KMS-11 (cell line): ENCODE measurements at regions not wholly inside any gene's neighbourhood (a gene's known extent, or its start where the extent isn't known, plus 50 kb on each side); places are given as distances from the start of the nearest gene placed in this dataset.
"Not testable (repeated sequence)": the region's sequence is repeated elsewhere in the genome, so short reads cannot be mapped to it uniquely, and the experiment has no call there.

Experiments
- H2AFZ ChIP-seq: fragments of 200-600 bp; sonication (generic); 2 replicates; pipeline ENCODE4 v1.6.1; 2016; ENCODE audit warnings: antibody characterized with exemption, mixed run types, low read depth
- H3K27ac ChIP-seq: fragments of 200-600 bp; sonication (generic); 2 replicates; pipeline ENCODE4 v1.6.1; 2016; ENCODE audit warnings: mild to moderate bottlenecking, mixed run types
- H3K27me3 ChIP-seq: fragments of 200-600 bp; sonication (generic); 2 replicates; pipeline ENCODE4 v1.6.1; 2017; ENCODE audit warnings: mild to moderate bottlenecking, low read depth, mixed run types, moderate library complexity; ENCODE audit not compliant: insufficient read depth
- H3K36me3 ChIP-seq: fragments of 200-600 bp; sonication (generic); 2 replicates; pipeline ENCODE4 v1.6.1; 2017; ENCODE audit warnings: mild to moderate bottlenecking, mixed run types; ENCODE audit not compliant: insufficient read depth
- H3K4me1 ChIP-seq: fragments of 200-600 bp; sonication (generic); 2 replicates; pipeline ENCODE4 v1.6.1; 2016; ENCODE audit warnings: mild to moderate bottlenecking, low read depth, mixed run types; ENCODE audit not compliant: poor library complexity, severe bottlenecking
- H3K4me2 ChIP-seq: fragments of 200-600 bp; sonication (generic); 2 replicates; pipeline ENCODE4 v1.7.0; 2016; ENCODE audit warnings: mild to moderate bottlenecking, mixed run types
- H3K4me3 ChIP-seq: fragments of 200-600 bp; sonication (generic); IDR thresholded peaks from 2 replicates; pipeline ENCODE4 v1.6.1; 2017; ENCODE audit warnings: low read depth, low read length, mixed read lengths; ENCODE audit not compliant: insufficient read depth
- H3K79me2 ChIP-seq: fragments of 200-600 bp; sonication (generic); 2 replicates; pipeline ENCODE4 v1.6.1; 2016; ENCODE audit warnings: low read depth, mixed run types; ENCODE audit not compliant: insufficient read depth
- H3K9ac ChIP-seq: fragments of 200-600 bp; sonication (generic); 2 replicates; pipeline ENCODE4 v1.6.1; 2016; ENCODE audit warnings: mild to moderate bottlenecking, mixed run types
- H4K20me1 ChIP-seq: fragments of 200-600 bp; sonication (generic); 2 replicates; pipeline ENCODE4 v1.6.1; 2016; ENCODE audit warnings: mild to moderate bottlenecking, mixed run types; ENCODE audit not compliant: insufficient read depth
- TF ChIP-seq, protein P1 (sequence below): fragments of 200-600 bp; sonication (generic); conservative IDR thresholded peaks from 2 replicates; pipeline ENCODE4 v1.6.1; 2017; ENCODE audit warnings: low read depth, mild to moderate bottlenecking, antibody characterized with exemption, low read length, moderate library complexity, mixed read lengths

DNA sequence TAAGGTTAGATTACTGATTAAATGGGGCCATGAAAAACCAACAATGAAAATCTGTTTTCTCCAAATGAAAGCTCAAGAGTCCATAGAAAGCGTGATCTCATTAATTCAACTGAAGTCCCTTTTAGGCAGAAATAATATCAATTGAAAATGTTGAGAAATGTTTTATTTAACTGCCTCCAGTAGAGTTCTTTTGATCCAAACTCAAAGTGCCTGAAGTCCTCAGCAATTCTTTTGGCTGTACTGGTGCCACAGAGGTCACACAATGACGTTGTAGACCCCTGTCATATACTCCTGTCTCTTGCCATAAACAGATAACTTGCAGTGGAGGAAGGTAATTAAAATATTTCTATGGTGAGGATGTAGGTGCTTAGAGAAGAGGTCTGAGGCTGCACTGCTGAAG is 1420.5 kb downstream of the CDH12 start:
- H3K9ac ChIP-seq, result no peak overlapping the region
- TF ChIP-seq, protein P1, sequence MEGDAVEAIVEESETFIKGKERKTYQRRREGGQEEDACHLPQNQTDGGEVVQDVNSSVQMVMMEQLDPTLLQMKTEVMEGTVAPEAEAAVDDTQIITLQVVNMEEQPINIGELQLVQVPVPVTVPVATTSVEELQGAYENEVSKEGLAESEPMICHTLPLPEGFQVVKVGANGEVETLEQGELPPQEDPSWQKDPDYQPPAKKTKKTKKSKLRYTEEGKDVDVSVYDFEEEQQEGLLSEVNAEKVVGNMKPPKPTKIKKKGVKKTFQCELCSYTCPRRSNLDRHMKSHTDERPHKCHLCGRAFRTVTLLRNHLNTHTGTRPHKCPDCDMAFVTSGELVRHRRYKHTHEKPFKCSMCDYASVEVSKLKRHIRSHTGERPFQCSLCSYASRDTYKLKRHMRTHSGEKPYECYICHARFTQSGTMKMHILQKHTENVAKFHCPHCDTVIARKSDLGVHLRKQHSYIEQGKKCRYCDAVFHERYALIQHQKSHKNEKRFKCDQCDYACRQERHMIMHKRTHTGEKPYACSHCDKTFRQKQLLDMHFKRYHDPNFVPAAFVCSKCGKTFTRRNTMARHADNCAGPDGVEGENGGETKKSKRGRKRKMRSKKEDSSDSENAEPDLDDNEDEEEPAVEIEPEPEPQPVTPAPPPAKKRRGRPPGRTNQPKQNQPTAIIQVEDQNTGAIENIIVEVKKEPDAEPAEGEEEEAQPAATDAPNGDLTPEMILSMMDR, result no peak
- no peak overlapping the region for H2AFZ ChIP-seq
- no peaks in the 10 kb centered on the region for H3K79me2 ChIP-seq
- H3K4me3 ChIP-seq, result no peak overlapping the region
- no peaks in the 10 kb centered on the region for H4K20me1 ChIP-seq
- no peak overlapping the region for H3K4me2 ChIP-seq
- no peaks in the 10 kb centered on the region for H3K27me3 ChIP-seq
- H3K36me3 ChIP-seq, result no peaks in the 10 kb centered on the region
- no peaks in the 10 kb centered on the region for H3K4me1 ChIP-seq
- no peak overlapping the region for H3K27ac ChIP-seq

DNA sequence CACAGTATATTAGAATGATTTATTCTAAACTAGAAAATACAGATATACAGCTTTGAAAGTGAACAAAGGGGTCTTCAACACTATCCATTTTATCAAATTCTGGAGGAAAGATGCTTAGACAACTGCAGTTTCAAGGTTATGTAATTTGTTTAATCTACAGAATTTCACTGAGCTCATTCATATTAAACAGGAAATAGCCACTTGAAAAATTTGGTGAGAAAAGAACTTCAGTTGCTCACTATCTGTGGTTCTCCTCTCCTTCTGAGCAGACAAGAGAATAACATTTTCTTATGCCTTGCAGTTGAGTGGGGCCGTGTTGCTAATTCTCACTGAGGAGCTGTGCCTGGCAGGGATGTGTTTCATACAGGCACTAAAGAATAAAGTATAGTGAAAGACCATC is 1428.2 kb downstream of the CDH12 start:
- no peaks in the 10 kb centered on the region for H3K36me3 ChIP-seq
- H3K27me3 ChIP-seq, result no peaks in the 10 kb centered on the region
- H3K27ac ChIP-seq, result no peak overlapping the region
- TF ChIP-seq, protein P1, result no peak
- no peaks in the 10 kb centered on the region for H4K20me1 ChIP-seq
- no peaks in the 10 kb centered on the region for H3K79me2 ChIP-seq
- no peak overlapping the region for H3K4me3 ChIP-seq
- no peak overlapping the region for H3K4me2 ChIP-seq
- H2AFZ ChIP-seq, result no peak overlapping the region
- no peaks in the 10 kb centered on the region for H3K4me1 ChIP-seq
- H3K9ac ChIP-seq, result no peak overlapping the region

DNA sequence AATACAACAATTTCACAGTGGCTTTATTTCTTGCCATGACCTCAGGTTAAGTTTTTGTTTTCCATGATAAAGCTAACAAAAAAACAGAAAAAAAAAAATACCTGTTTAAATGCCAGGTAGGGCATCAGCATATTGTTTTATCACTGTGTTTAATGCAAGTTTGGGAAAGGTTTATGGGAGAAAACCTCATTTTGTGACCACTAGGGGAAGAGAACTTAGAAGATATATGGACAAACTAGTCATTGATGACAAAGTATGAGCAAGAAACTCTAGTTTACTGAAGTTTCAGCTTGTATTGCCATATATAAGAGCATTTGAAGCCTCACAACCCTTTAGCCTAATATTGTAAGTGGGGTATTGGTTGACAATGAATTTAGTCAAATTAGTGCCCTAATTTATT is 1431.4 kb upstream of the CDH18 start:
- Histone ChIP-seq H3K27ac (no peak overlapping the region), H3K4me2 (no peak overlapping the region), H3K4me3 (no peak overlapping the region), H4K20me1 (no peaks in the 10 kb centered on the region), H2AFZ (no peak overlapping the region), H3K79me2 (no peaks in the 10 kb centered on the region), H3K4me1 (no peaks in the 10 kb centered on the region), H3K36me3 (no peaks in the 10 kb centered on the region), H3K9ac (no peak overlapping the region), H3K27me3 (no peaks in the 10 kb centered on the region)
- TF ChIP-seq, protein P1, result no peak

DNA sequence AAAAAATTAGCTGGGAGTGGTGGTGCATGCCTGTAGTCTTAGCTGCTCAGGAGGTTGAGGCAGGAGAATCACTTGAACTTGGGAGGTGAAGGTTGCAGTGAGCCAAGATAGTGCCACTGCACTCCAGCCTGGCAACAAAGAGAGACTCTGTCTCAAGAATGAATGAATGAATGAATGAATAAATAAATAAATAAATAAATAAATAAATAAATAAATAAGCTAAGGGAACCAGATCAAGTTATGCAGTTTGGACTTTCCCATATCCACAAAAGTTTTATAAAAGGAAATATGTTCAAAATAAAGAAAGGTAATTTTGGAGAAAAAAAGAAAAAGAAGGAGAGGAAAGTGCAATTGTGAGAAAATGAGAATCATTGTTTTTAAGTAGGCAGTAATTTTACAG is 1414.1 kb upstream of the CDH18 start:
- H3K4me2 ChIP-seq, H3K27ac ChIP-seq, H4K20me1 ChIP-seq, H3K4me1 ChIP-seq, H3K36me3 ChIP-seq, H3K27me3 ChIP-seq, H3K79me2 ChIP-seq, H3K9ac ChIP-seq, H2AFZ ChIP-seq, H3K4me3 ChIP-seq: not testable (repeated sequence)

DNA sequence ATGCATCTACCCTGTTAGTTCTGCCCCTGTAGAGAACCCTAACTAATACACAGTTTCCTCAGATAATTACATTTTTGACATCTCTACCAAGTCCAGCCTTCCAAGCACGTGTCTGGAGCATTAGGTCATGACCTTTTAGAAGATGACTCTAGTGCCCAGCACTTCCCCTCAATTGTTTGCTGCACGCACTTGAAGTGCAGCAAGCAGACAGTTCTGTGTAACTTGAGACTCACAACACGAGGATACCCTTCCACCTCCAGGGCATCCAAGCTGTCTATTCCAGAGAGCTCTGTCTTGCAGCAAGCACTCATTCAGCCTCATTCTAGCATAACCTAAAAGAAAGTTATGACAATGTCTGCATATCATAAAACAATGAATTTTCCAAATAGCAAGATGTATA is 1410.5 kb upstream of the CDH18 start:
- H3K27me3 ChIP-seq, result no peaks in the 10 kb centered on the region
- TF ChIP-seq, protein P1, result no peak

More for the DNA sequence above, 1410.5 kb upstream of the CDH18 start:
- H3K9ac ChIP-seq, result no peak overlapping the region
- H3K4me3 ChIP-seq, result no peak overlapping the region
- no peak overlapping the region for H3K4me2 ChIP-seq
- no peaks in the 10 kb centered on the region for H4K20me1 ChIP-seq
- no peak overlapping the region for H3K27ac ChIP-seq
- H3K36me3 ChIP-seq, result no peaks in the 10 kb centered on the region
- no peak overlapping the region for H2AFZ ChIP-seq
- no peaks in the 10 kb centered on the region for H3K4me1 ChIP-seq
- H3K79me2 ChIP-seq, result no peaks in the 10 kb centered on the region
